Muscle layer of duodenum (tissue), 2 donors: ENCODE measurements at regions not wholly inside any gene's neighbourhood (a gene's known extent, or its start where the extent isn't known, plus 50 kb on each side); places are given as distances from the start of the nearest gene placed in this dataset.
"Not testable (repeated sequence)": the region's sequence is repeated elsewhere in the genome, so short reads cannot be mapped to it uniquely, and the experiment has no call there.

Experiments used
- H3K27ac ChIP-seq: one replicate; pipeline ENCODE4 v1.7.0; 2013; ENCODE audit warnings: mild to moderate bottlenecking, low read length
- H3K27me3 ChIP-seq: one replicate; pipeline ENCODE4 v1.7.0; 2013; ENCODE audit warnings: low read depth, mild to moderate bottlenecking, control low read depth, low read length
- H3K36me3 ChIP-seq, 2 donors: one replicate each; pipeline ENCODE4 v1.7.0; 2013; ENCODE audit warnings: low read length in 2 of 2, control low read depth in 1 of 2, mild to moderate bottlenecking in 1 of 2; ENCODE audit not compliant: insufficient read depth in 2 of 2, control insufficient read depth in 1 of 2
- H3K4me1 ChIP-seq, 2 donors: one replicate each; pipeline ENCODE4 v1.7.0; 2013; ENCODE audit warnings: low read length in 2 of 2, mild to moderate bottlenecking in 2 of 2, control low read depth in 1 of 2, moderate library complexity in 1 of 2; ENCODE audit not compliant: insufficient read depth in 2 of 2, control insufficient read depth in 1 of 2
- H3K4me3 ChIP-seq, 2 donors: one replicate each; pipeline ENCODE4 v1.7.0; 2013; ENCODE audit warnings: low read length in 2 of 2, low read depth in 1 of 2, mild to moderate bottlenecking in 1 of 2
- H3K9me3 ChIP-seq, 2 donors: one replicate each; pipeline ENCODE4 v1.7.0; 2013; ENCODE audit warnings: low read length in 2 of 2, control low read depth in 1 of 2, mild to moderate bottlenecking in 1 of 2; ENCODE audit not compliant: control insufficient read depth in 1 of 2
- donor health status: healthy.

GRCh38 chr6:106866875-106867658, 107.5 kb downstream of the CD24 start:
- peaks cover 4% of the 10 kb centered on the region in 2 donors for H3K9me3 ChIP-seq
- H3K4me3 ChIP-seq: no peak overlapping the region
- no peak overlapping the region for H3K27ac ChIP-seq
- no peaks in the 10 kb centered on the region for H3K36me3 ChIP-seq
- no peaks in the 10 kb centered on the region for H3K4me1 ChIP-seq
- H3K27me3 ChIP-seq: no peaks in the 10 kb centered on the region

DNA sequence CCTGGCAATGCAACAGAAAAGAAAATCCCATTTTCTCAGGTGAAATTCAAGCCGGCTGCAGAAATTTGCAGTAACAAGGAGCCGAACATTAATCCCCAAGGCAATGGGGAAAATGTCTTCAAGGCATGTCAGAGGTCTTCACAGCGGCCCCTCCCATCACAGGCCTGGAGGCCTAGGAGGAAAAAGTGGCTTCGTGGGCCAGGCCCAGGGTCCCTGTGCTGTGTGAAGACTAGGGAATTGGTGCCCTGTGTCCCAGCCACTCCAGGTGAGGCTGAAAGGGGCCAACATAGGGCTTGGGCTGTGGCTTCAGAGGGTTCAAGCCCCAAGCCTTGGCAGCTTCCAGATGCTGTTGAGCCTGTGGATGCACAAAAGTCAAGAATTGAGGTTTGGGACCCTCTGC, 111.7 kb downstream of the CD24 start:
- Histone ChIP-seq H3K4me1 (no peaks in the 10 kb centered on the region), H3K4me3 (no peak overlapping the region), H3K27ac (no peak overlapping the region), H3K9me3 (no peaks in the 10 kb centered on the region), H3K27me3 (no peaks in the 10 kb centered on the region), H3K36me3 (no peaks in the 10 kb centered on the region)

DNA sequence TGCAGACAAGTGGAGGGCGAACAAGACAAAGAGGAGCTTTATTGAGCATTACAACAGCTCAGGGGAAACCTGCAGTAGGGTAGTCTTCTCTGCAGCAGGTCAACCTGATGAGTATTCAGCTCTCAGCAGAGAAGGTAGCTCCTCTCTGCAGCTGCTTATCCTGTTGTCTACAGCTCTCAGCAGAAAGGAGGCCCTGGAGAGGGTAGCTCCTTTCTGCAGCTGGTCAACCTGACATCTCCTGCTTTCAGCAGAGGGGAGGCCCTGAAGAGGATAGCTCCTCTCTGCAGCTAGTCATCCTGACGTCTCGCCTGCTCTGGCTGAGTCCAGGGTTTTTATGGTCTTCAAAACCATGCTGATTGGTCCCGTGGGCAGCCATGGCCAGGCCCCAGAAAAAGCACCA, 113.6 kb downstream of the CD24 start:
- H3K4me3 ChIP-seq: no peak overlapping the region
- H3K9me3 ChIP-seq: no peaks in the 10 kb centered on the region
- no peak overlapping the region for H3K27ac ChIP-seq
- no peaks in the 10 kb centered on the region for H3K4me1 ChIP-seq
- H3K27me3 ChIP-seq: no peaks in the 10 kb centered on the region
- H3K36me3 ChIP-seq: no peaks in the 10 kb centered on the region

DNA sequence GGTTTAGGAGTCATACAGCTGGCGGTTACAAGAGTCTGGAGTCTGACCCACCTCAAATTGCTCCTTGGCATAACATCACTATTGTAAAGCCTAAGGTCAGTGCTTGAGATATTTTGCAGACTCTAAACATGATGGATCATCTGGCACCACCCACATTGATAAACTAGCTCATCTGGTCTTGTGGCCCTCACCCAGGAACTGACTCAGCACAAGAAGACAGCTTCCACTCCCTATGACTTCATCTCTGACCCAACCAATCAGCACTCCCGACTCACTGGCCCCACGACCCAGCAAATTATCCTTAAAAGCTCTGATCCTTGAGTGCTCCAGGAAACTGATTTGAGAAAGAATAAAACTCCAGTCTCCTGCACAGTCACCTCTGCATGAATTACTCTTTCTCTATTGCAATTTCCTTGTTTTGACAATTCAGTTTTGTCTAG, 115.9 kb downstream of the CD24 start:
- no peaks in the 10 kb centered on the region for H3K9me3 ChIP-seq
- no peaks in the 10 kb centered on the region for H3K27me3 ChIP-seq
- H3K4me1 ChIP-seq: no peaks in the 10 kb centered on the region
- H3K36me3 ChIP-seq: no peaks in the 10 kb centered on the region
- no peak overlapping the region for H3K27ac ChIP-seq
- no peak overlapping the region for H3K4me3 ChIP-seq

- Histone ChIP-seq H3K4me3 (no peak overlapping the region), H3K9me3 (no peaks in the 10 kb centered on the region), H3K27me3 (no peaks in the 10 kb centered on the region), H3K4me1 (no peaks in the 10 kb centered on the region), H3K27ac (no peak overlapping the region), H3K36me3 (no peaks in the 10 kb centered on the region)
These were observed 116.5 kb downstream of the CD24 start for GRCh38 chr6:106857771-106858652.

GRCh38 chr6:106857310-106857709, 117.2 kb downstream of the CD24 start:
- not testable (repeated sequence) for H3K27ac ChIP-seq, H3K4me1 ChIP-seq, H3K36me3 ChIP-seq, H3K9me3 ChIP-seq, H3K27me3 ChIP-seq, H3K4me3 ChIP-seq

GRCh38 chr6:106856227-106856874, 118.2 kb downstream of the CD24 start:
- no peak overlapping the region for H3K4me3 ChIP-seq
- H3K9me3 ChIP-seq: peaks cover 0 to 11% of the 10 kb centered on the region in 2 donors
- H3K27ac ChIP-seq: no peak overlapping the region
- no peaks in the 10 kb centered on the region for H3K27me3 ChIP-seq
- no peaks in the 10 kb centered on the region for H3K36me3 ChIP-seq
- H3K4me1 ChIP-seq: no peaks in the 10 kb centered on the region

- no peak overlapping the region for H3K27ac ChIP-seq
These were observed 119.4 kb downstream of the CD24 start for GRCh38 chr6:106855117-106855516.

GRCh38 chr6:106849676-106850332, 124.7 kb downstream of the CD24 start:
- Histone ChIP-seq H3K27me3 (no peaks in the 10 kb centered on the region), H3K9me3 (peaks cover 0 to 11% of the 10 kb centered on the region in 2 donors), H3K4me3 (no peak overlapping the region)

More at GRCh38 chr6:106855117-106855516, 119.4 kb downstream of the CD24 start:
- Histone ChIP-seq H3K4me1 (no peaks in the 10 kb centered on the region), H3K36me3 (no peaks in the 10 kb centered on the region), H3K9me3 (peaks cover 0 to 11% of the 10 kb centered on the region in 2 donors), H3K4me3 (no peak overlapping the region), H3K27me3 (no peaks in the 10 kb centered on the region)

GRCh38 chr6:106849120-106849519, 125.4 kb downstream of the CD24 start:
- Histone ChIP-seq H3K36me3 (no peaks in the 10 kb centered on the region), H3K4me3 (no peak overlapping the region), H3K27me3 (no peaks in the 10 kb centered on the region), H3K9me3 (peaks cover 0 to 11% of the 10 kb centered on the region in 2 donors), H3K27ac (no peak overlapping the region), H3K4me1 (no peaks in the 10 kb centered on the region)

More at GRCh38 chr6:106849676-106850332, 124.7 kb downstream of the CD24 start:
- no peaks in the 10 kb centered on the region for H3K4me1 ChIP-seq
- no peak overlapping the region for H3K27ac ChIP-seq
- H3K36me3 ChIP-seq: no peaks in the 10 kb centered on the region

GRCh38 chr6:106847116-106847515, 127.4 kb downstream of the CD24 start:
- no peak overlapping the region for H3K27ac ChIP-seq
- no peaks in the 10 kb centered on the region for H3K36me3 ChIP-seq
- H3K27me3 ChIP-seq: no peaks in the 10 kb centered on the region
- peaks cover 0 to 6% of the 10 kb centered on the region in 2 donors for H3K9me3 ChIP-seq
- no peaks in the 10 kb centered on the region for H3K4me1 ChIP-seq
- no peak overlapping the region for H3K4me3 ChIP-seq
